ENCODE measurements at regions not wholly inside any gene's neighbourhood (a gene's known extent, or its start where the extent isn't known, plus 50 kb on each side); places are given as distances from the start of the nearest gene placed in this dataset.

DNA sequence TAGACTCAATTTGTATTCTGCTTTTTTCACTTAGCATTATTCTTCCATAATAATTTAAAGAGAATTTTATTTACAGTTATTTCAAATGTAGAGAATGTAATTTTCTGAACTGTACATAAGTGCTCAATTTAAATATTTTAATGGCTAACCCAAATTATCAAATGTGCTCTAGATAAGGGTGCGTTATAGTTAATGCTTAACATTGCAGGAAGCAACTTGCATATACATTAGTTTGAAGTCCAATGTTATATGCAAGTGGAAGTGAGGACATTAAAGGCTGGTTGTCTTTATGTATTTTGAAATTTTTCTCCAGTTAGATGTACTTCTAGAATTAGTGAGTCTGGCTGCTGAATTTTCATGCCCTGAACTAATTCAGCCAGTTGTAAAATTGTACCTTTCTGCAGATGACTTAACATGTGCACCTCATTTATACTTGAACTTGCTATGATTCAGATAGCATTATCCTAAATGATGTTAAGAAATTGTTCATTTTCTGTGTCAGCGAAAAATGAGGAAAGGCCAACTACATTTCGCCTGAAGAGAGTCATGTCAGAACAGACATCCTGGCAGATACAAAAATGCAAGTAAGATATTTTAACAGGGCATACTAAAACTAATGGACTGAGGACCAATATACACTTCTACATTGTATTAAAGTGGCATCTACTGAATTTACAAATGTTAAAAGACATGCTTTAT, 59.2 kb upstream of the GAREM1 start:
- TF ChIP-seq, protein P1, sequence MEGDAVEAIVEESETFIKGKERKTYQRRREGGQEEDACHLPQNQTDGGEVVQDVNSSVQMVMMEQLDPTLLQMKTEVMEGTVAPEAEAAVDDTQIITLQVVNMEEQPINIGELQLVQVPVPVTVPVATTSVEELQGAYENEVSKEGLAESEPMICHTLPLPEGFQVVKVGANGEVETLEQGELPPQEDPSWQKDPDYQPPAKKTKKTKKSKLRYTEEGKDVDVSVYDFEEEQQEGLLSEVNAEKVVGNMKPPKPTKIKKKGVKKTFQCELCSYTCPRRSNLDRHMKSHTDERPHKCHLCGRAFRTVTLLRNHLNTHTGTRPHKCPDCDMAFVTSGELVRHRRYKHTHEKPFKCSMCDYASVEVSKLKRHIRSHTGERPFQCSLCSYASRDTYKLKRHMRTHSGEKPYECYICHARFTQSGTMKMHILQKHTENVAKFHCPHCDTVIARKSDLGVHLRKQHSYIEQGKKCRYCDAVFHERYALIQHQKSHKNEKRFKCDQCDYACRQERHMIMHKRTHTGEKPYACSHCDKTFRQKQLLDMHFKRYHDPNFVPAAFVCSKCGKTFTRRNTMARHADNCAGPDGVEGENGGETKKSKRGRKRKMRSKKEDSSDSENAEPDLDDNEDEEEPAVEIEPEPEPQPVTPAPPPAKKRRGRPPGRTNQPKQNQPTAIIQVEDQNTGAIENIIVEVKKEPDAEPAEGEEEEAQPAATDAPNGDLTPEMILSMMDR (IDR thresholded peaks at IDR 0.05) = no peak
- TF ChIP-seq POLR2A (IDR thresholded peaks at IDR 0.05) = no peak

Measured in adrenal gland (tissue), 5 donors.